NCI-H774 (cell line): ENCODE measurements at regions not wholly inside any gene's neighbourhood (a gene's known extent, or its start where the extent isn't known, plus 50 kb on each side); places are given as distances from the start of the nearest gene placed in this dataset.
"Not testable (repeated sequence)": the region's sequence is repeated elsewhere in the genome, so short reads cannot be mapped to it uniquely, and the experiment has no call there.

Experiments
- DNase-seq: peaks from one replicate; lab custom pipeline; 2025; lab: John Stamatoyannopoulos, UW

- no peak for DNase-seq
These were observed 131.4 kb upstream of the MYCN start for GRCh38 chr2:15808944-15809343.

- no peak for DNase-seq
These were observed 130.9 kb upstream of the MYCN start for GRCh38 chr2:15809404-15809803.

- no peak for DNase-seq
These were observed 129.7 kb upstream of the MYCN start for GRCh38 chr2:15810477-15811150.

- no peak for DNase-seq
These were observed 129.0 kb upstream of the MYCN start for GRCh38 chr2:15811367-15811766.

- no peak for DNase-seq
These were observed 128.1 kb upstream of the MYCN start for GRCh38 chr2:15812187-15812780.

GRCh38 chr2:15813481-15814266, 126.7 kb upstream of the MYCN start:
- DNase-seq: no peak

GRCh38 chr2:15814403-15814802, 125.9 kb upstream of the MYCN start:
- DNase-seq: no peak

- DNase-seq: no peak
These were observed 125.4 kb upstream of the MYCN start for GRCh38 chr2:15814946-15815345.

GRCh38 chr2:15816226-15816625, 124.1 kb upstream of the MYCN start:
- DNase-seq: no peak

GRCh38 chr2:15816674-15817406, 123.5 kb upstream of the MYCN start:
- DNase-seq: no peak

- DNase-seq: no peak
These were observed 122.6 kb upstream of the MYCN start for GRCh38 chr2:15817748-15818147.

GRCh38 chr2:15818318-15818753, 122.0 kb upstream of the MYCN start:
- DNase-seq: no peak

GRCh38 chr2:15818881-15819280, 121.5 kb upstream of the MYCN start:
- no peak for DNase-seq

- no peak for DNase-seq
These were observed 120.6 kb upstream of the MYCN start for GRCh38 chr2:15819562-15820256.

GRCh38 chr2:15820257-15820566, 120.1 kb upstream of the MYCN start:
- no peak for DNase-seq

- DNase-seq: no peak
These were observed 119.4 kb upstream of the MYCN start for GRCh38 chr2:15820927-15821326.

- no peak for DNase-seq
These were observed 118.0 kb upstream of the MYCN start for GRCh38 chr2:15822151-15823044.

- no peak for DNase-seq
These were observed 116.6 kb upstream of the MYCN start for GRCh38 chr2:15823459-15824396.

- DNase-seq: not testable (repeated sequence)
These were observed 115.9 kb upstream of the MYCN start for GRCh38 chr2:15824467-15824866.
